NB4 (cell line): ENCODE measurements at regions not wholly inside any gene's neighbourhood (a gene's known extent, or its start where the extent isn't known, plus 50 kb on each side); places are given as distances from the start of the nearest gene placed in this dataset.

Experiments
- MYC ChIP-seq: IDR thresholded peaks from 2 replicates; pipeline ENCODE4 v1.6.1; 2011; ENCODE audit warnings: low read depth, low read length
- POLR2A ChIP-seq: IDR thresholded peaks from 2 replicates; pipeline ENCODE4 v1.6.1; 2011; ENCODE audit warnings: mild to moderate bottlenecking; ENCODE audit not compliant: insufficient read length; ENCODE audit errors: extremely low read depth
- TF ChIP-seq, protein P1 (sequence below): IDR thresholded peaks from one replicate; pipeline ENCODE4 v1.5.1; 2012; ENCODE audit warnings: low read depth, low read length

GRCh38 chr3:90068783-90069182 is 961.4 kb downstream of the EPHA3 start:
- TF ChIP-seq, protein P1, sequence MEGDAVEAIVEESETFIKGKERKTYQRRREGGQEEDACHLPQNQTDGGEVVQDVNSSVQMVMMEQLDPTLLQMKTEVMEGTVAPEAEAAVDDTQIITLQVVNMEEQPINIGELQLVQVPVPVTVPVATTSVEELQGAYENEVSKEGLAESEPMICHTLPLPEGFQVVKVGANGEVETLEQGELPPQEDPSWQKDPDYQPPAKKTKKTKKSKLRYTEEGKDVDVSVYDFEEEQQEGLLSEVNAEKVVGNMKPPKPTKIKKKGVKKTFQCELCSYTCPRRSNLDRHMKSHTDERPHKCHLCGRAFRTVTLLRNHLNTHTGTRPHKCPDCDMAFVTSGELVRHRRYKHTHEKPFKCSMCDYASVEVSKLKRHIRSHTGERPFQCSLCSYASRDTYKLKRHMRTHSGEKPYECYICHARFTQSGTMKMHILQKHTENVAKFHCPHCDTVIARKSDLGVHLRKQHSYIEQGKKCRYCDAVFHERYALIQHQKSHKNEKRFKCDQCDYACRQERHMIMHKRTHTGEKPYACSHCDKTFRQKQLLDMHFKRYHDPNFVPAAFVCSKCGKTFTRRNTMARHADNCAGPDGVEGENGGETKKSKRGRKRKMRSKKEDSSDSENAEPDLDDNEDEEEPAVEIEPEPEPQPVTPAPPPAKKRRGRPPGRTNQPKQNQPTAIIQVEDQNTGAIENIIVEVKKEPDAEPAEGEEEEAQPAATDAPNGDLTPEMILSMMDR: no peak
- TF ChIP-seq POLR2A (no peak), MYC (no peak)
